ENCODE measurements at regions not wholly inside any gene's neighbourhood (a gene's known extent, or its start where the extent isn't known, plus 50 kb on each side); places are given as distances from the start of the nearest gene placed in this dataset.

DNA sequence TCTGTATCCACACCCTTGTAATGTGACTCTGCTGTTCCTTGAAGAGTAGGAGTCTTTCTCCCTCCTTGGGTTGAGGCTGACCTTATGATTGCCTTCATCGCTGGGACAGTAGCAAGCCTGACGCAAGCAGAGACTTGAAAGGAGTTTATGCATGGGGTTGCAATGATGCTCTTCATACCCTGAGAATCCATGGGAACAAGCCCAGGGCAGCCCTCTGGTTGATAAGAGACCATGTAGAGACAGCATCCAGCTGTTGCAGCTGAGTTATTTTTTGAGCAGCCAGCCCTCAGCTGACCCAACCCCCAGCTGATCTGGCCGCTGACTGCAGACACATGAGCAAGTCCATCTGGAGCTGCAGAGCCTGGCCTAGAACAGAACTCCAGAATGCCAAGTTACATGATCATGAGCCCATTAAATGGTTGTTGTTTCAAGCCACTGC is 60.6 kb upstream of the ARNT2 start:
- dilution Hi-C loops (cut with MboI; ENCODE audit: extremely low pct_ligation_motif_present, low sequenced_read_pairs), result no loop called here
- no peak for DNase-seq (ENCODE audit: low read depth, low spot score)
- no peak overlapping the region for H3K4me3 ChIP-seq (ENCODE audit: control insufficient read depth in 2 of 3, extremely low read depth in 1 of 3, insufficient read depth in 2 of 3, low read depth in 1 of 3, low read length in 3 of 3)
- no peak overlapping the region for H3K4me2 ChIP-seq (ENCODE audit: control insufficient read depth, extremely low read depth, insufficient read depth, low read depth, low read length)
- TF ChIP-seq EZH2 (IDR thresholded peaks at IDR 0.05; ENCODE audit: low read length), result no peak
- TF ChIP-seq, protein P1, sequence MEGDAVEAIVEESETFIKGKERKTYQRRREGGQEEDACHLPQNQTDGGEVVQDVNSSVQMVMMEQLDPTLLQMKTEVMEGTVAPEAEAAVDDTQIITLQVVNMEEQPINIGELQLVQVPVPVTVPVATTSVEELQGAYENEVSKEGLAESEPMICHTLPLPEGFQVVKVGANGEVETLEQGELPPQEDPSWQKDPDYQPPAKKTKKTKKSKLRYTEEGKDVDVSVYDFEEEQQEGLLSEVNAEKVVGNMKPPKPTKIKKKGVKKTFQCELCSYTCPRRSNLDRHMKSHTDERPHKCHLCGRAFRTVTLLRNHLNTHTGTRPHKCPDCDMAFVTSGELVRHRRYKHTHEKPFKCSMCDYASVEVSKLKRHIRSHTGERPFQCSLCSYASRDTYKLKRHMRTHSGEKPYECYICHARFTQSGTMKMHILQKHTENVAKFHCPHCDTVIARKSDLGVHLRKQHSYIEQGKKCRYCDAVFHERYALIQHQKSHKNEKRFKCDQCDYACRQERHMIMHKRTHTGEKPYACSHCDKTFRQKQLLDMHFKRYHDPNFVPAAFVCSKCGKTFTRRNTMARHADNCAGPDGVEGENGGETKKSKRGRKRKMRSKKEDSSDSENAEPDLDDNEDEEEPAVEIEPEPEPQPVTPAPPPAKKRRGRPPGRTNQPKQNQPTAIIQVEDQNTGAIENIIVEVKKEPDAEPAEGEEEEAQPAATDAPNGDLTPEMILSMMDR (optimal IDR thresholded peaks at IDR 0.05 in 1 of 3, IDR thresholded peaks at IDR 0.05 in 1 of 3, conservative IDR thresholded peaks at IDR 0.05 in 1 of 3; ENCODE audit: extremely low read depth in 1 of 3, insufficient read depth in 2 of 3, low read length in 3 of 3), result no peak
- H3K36me3 ChIP-seq (ENCODE audit: control insufficient read depth in 2 of 2, extremely low read depth in 1 of 2, insufficient read depth in 2 of 2, low read length in 2 of 2), result no peaks in the 10 kb centered on the region
- no peak overlapping the region for H3K9ac ChIP-seq (ENCODE audit: control insufficient read depth, extremely low read depth, insufficient read depth, low read length)
- FAIRE-seq, result no peak
- H3K4me1 ChIP-seq (ENCODE audit: control insufficient read depth, extremely low read depth, insufficient read depth, low read length), result no peaks in the 10 kb centered on the region
- no peaks in the 10 kb centered on the region for H3K9me3 ChIP-seq (ENCODE audit: control insufficient read depth, low read depth, low read length)
- H3K79me2 ChIP-seq (ENCODE audit: control insufficient read depth, insufficient read depth, low read length), result no peaks in the 10 kb centered on the region
- H3K27ac ChIP-seq (ENCODE audit: control insufficient read depth, insufficient read depth, low read length), result no peak overlapping the region
- H2AFZ ChIP-seq (ENCODE audit: control insufficient read depth, low read length), result no peak overlapping the region
- H4K20me1 ChIP-seq (ENCODE audit: control insufficient read depth, extremely low read depth, insufficient read depth, low read length), result no peaks in the 10 kb centered on the region
- H3K9me1 ChIP-seq (ENCODE audit: control insufficient read depth, extremely low read depth, insufficient read depth, low read length), result no peaks in the 10 kb centered on the region
- H3K27me3 ChIP-seq (ENCODE audit: control insufficient read depth, extremely low read depth, insufficient read depth, low read length), result no peaks in the 10 kb centered on the region

DNA sequence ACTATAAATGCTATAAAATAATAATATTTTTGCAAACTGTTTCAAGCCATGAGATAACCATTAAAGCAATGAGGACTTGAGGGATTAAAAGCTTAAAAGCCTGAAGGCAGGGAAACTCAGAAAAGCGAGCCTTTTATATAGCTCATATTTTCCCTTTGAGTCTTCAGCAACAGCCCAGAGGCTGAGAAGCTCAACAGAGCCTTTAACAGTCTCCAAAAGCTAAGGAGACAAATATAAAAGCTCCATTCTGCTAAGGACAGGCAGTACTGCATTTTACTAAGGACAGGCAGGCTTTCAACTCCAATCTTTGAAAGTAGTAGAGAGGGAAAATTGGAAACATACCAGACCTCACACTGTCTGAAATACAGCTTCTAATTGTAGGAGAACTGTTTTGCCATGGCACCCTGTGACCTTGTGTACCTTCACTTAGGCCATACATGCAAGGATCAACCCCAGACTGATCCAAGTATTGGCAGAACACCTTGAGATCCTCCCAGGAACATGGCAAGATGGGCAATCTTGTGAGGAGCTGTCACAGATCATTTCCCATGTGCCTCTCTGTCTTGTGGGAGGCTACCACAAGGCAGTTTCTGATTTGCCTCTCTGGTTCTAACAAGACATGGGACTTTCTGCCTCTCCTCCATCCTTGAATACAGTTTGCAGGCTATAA is 53.1 kb upstream of the ARNT2 start:
- H3K79me2 ChIP-seq (ENCODE audit: control insufficient read depth, insufficient read depth, low read length), result no peaks in the 10 kb centered on the region
- no peak overlapping the region for H2AFZ ChIP-seq (ENCODE audit: control insufficient read depth, low read length)
- peaks cover 5% of the 10 kb centered on the region for H3K27me3 ChIP-seq (ENCODE audit: control insufficient read depth, extremely low read depth, insufficient read depth, low read length)
- no peak overlapping the region for H3K4me2 ChIP-seq (ENCODE audit: control insufficient read depth, extremely low read depth, insufficient read depth, low read depth, low read length)
- H3K9me3 ChIP-seq (ENCODE audit: control insufficient read depth, low read depth, low read length), result no peaks in the 10 kb centered on the region
- no peaks in the 10 kb centered on the region for H4K20me1 ChIP-seq (ENCODE audit: control insufficient read depth, extremely low read depth, insufficient read depth, low read length)
- dilution Hi-C loops (cut with MboI; ENCODE audit: extremely low pct_ligation_motif_present, low sequenced_read_pairs), result no loop called here
- FAIRE-seq (no peak), DNase-seq (ENCODE audit: low read depth, low spot score) (no peak)
- no peak overlapping the region for H3K27ac ChIP-seq (ENCODE audit: control insufficient read depth, insufficient read depth, low read length)
- H3K9ac ChIP-seq (ENCODE audit: control insufficient read depth, extremely low read depth, insufficient read depth, low read length), result no peak overlapping the region
- no peaks in the 10 kb centered on the region for H3K9me1 ChIP-seq (ENCODE audit: control insufficient read depth, extremely low read depth, insufficient read depth, low read length)
- no peaks in the 10 kb centered on the region for H3K36me3 ChIP-seq (ENCODE audit: control insufficient read depth in 2 of 2, extremely low read depth in 1 of 2, insufficient read depth in 2 of 2, low read length in 2 of 2)
- TF ChIP-seq, protein P1 (optimal IDR thresholded peaks at IDR 0.05 in 1 of 3, IDR thresholded peaks at IDR 0.05 in 1 of 3, conservative IDR thresholded peaks at IDR 0.05 in 1 of 3; ENCODE audit: extremely low read depth in 1 of 3, insufficient read depth in 2 of 3, low read length in 3 of 3), result no peak
- TF ChIP-seq EZH2 (IDR thresholded peaks at IDR 0.05; ENCODE audit: low read length), result no peak
- no peak overlapping the region for H3K4me3 ChIP-seq (ENCODE audit: control insufficient read depth in 2 of 3, extremely low read depth in 1 of 3, insufficient read depth in 2 of 3, low read depth in 1 of 3, low read length in 3 of 3)
- H3K4me1 ChIP-seq (ENCODE audit: control insufficient read depth, extremely low read depth, insufficient read depth, low read length), result no peaks in the 10 kb centered on the region
